GM23338 (cell line): ENCODE measurements at regions not wholly inside any gene's neighbourhood (a gene's known extent, or its start where the extent isn't known, plus 50 kb on each side); places are given as distances from the start of the nearest gene placed in this dataset.

ENCODE experiments used
- ATAC-seq: fragments of 200-7000 bp; cut with Tn5 transposase; 3 replicates; pipeline ENCODE4 v1.9.1; 2020
- DNase-seq: peaks from one replicate; pipeline ENCODE4 v3.0.0-alpha.2; 2015; ENCODE audit warnings: low spot score
- H2AFZ ChIP-seq: fragments of 200-600 bp; sonication (generic); 2 replicates; pipeline ENCODE4 v1.8.0; 2016; ENCODE audit warnings: antibody characterized with exemption, mild to moderate bottlenecking, moderate library complexity
- H3F3A ChIP-seq: fragments of 200-600 bp; sonication (generic); replicated peaks from 2 replicates; pipeline ENCODE4 v1.8.0; 2017; ENCODE audit warnings: antibody characterized with exemption, mixed run types, low read depth
- H3K27ac ChIP-seq: fragments of 200-600 bp; sonication (generic); 2 replicates; pipeline ENCODE4 v1.6.1; 2016; ENCODE audit warnings: low read depth
- H3K27me3 ChIP-seq: fragments of 200-600 bp; sonication (generic); 2 replicates; pipeline ENCODE4 v1.8.0; 2016; ENCODE audit warnings: mild to moderate bottlenecking, mixed run types, moderate library complexity; ENCODE audit not compliant: insufficient read depth
- H3K36me3 ChIP-seq: fragments of 200-600 bp; sonication (generic); 2 replicates; pipeline ENCODE4 v1.8.0; 2016; ENCODE audit warnings: mild to moderate bottlenecking; ENCODE audit not compliant: insufficient read depth
- H3K4me1 ChIP-seq: fragments of 200-600 bp; sonication (generic); 2 replicates; pipeline ENCODE4 v1.8.0; 2016; ENCODE audit warnings: mild to moderate bottlenecking, moderate library complexity; ENCODE audit not compliant: insufficient read depth
- H3K4me2 ChIP-seq: fragments of 200-600 bp; sonication (generic); 2 replicates; pipeline ENCODE4 v1.7.1; 2017; ENCODE audit warnings: mixed run types
- H3K4me3 ChIP-seq: fragments of 200-600 bp; sonication (generic); 2 replicates; pipeline ENCODE4 v1.6.1; 2016; ENCODE audit warnings: mixed run types
- H3K79me2 ChIP-seq: fragments of 200-600 bp; sonication (generic); replicated peaks from 2 replicates; pipeline ENCODE4 v1.8.0; 2017; ENCODE audit warnings: mild to moderate bottlenecking; ENCODE audit not compliant: insufficient read depth
- H3K9me2 ChIP-seq: fragments of 200-600 bp; sonication (generic); 2 replicates; pipeline ENCODE4 v1.8.0; 2017; ENCODE audit not compliant: insufficient read depth
- H4K20me1 ChIP-seq: fragments of 200-600 bp; sonication (generic); replicated peaks from 2 replicates; pipeline ENCODE4 v1.8.0; 2017; ENCODE audit warnings: mild to moderate bottlenecking; ENCODE audit not compliant: insufficient read depth
- H3K27ac Mint-ChIP-seq: 2 replicates; pipeline ENCODE4 v1.8.0; 2020; ENCODE audit warnings: inconsistent platforms, mild to moderate bottlenecking, moderate library complexity, mixed read lengths
- H3K27me3 Mint-ChIP-seq: 3 replicates; pipeline ENCODE4 v1.8.0; 2022; ENCODE audit warnings: low read depth, mild to moderate bottlenecking, moderate library complexity, mixed read lengths, inconsistent platforms; ENCODE audit not compliant: insufficient read depth, poor library complexity
- H3K36me3 Mint-ChIP-seq: 3 replicates; pipeline ENCODE4 v1.8.0; 2021; ENCODE audit warnings: low read depth, mild to moderate bottlenecking, inconsistent platforms, moderate library complexity, mixed read lengths
- H3K4me1 Mint-ChIP-seq: 3 replicates; pipeline ENCODE4 v1.8.0; 2020; ENCODE audit warnings: mild to moderate bottlenecking, inconsistent platforms, mixed read lengths
- H3K4me3 Mint-ChIP-seq: 3 replicates; pipeline ENCODE4 v1.8.0; 2021; ENCODE audit warnings: moderate library complexity, mild to moderate bottlenecking, inconsistent platforms, mixed read lengths
- H3K9me3 Mint-ChIP-seq: 3 replicates; pipeline ENCODE4 v1.8.0; 2020; ENCODE audit warnings: moderate library complexity, mild to moderate bottlenecking, inconsistent platforms, mixed read lengths
- CREB1 ChIP-seq: fragments of 250-450 bp; sonication (Bioruptor Pico); IDR thresholded peaks from 2 replicates; pipeline ENCODE4 v1.5.0; 2020; ENCODE audit warnings: low read depth, mild to moderate bottlenecking, moderate library complexity
- NANOG ChIP-seq: IDR thresholded peaks from 2 replicates; pipeline ENCODE4 v1.6.1; 2016; ENCODE audit warnings: antibody characterized with exemption, borderline replicate concordance
- STAT1 ChIP-seq: IDR thresholded peaks from one replicate; pipeline ENCODE4 v1.6.1; 2016; ENCODE audit warnings: antibody characterized with exemption; ENCODE audit not compliant: unreplicated experiment
- TF ChIP-seq, protein P1 (sequence below), 2 experiments: fragments of 200-600 bp in 1 of 2; sonication (generic) in 1 of 2; conservative IDR thresholded peaks; 2 replicates each; pipeline versions ENCODE4 v1.5.1 to v1.6.1; 2016 to 2017; ENCODE audit warnings: antibody characterized with exemption in 2 of 2, low read depth in 2 of 2, mild to moderate bottlenecking in 2 of 2, moderate library complexity in 1 of 2
- TF ChIP-seq, protein P2 (sequence below): IDR thresholded peaks from 2 replicates; pipeline ENCODE4 v1.6.1; 2016; ENCODE audit warnings: antibody characterized with exemption
- TF ChIP-seq, protein P3 (sequence below): IDR thresholded peaks from one replicate; pipeline ENCODE4 v1.6.1; 2018; ENCODE audit warnings: antibody characterized with exemption; ENCODE audit not compliant: unreplicated experiment
- TF ChIP-seq, protein P4 (sequence below): fragments of 250-450 bp; sonication (Bioruptor Pico); IDR thresholded peaks from 2 replicates; pipeline ENCODE4 v1.5.0; 2020; ENCODE audit warnings: mild to moderate bottlenecking, moderate library complexity

DNA sequence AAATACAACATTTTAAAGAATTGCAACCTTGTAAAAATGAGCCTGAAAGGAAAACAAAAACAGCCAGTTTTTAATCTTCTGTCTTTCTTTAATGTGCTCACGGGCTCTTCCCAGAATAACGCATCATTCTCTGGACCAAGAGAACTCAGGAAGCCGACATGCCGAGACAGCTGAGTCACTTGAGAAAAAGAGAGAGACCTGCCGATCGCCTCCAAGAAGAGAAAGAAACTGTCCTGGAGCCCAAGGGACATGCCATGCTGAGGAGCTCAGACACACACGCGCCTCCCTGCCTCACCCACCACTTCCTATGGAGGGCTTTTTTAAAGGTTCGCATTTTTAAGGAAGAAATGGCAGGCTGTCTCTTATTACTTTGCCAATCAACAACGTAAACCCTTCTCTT, 176.4 kb downstream of the ZNF281 start:
- Mint-ChIP-seq H3K27me3 (peaks cover 2% of the 10 kb centered on the region), H3K36me3 (no peaks in the 10 kb centered on the region), H3K9me3 (no peaks in the 10 kb centered on the region), H3K4me1 (peaks cover 13% of the 10 kb centered on the region), H3K27ac (no peak overlapping the region), H3K4me3 (no peak overlapping the region)
- H3K4me2 ChIP-seq, result no peak overlapping the region
- no peaks in the 10 kb centered on the region for H3F3A ChIP-seq
- no peaks in the 10 kb centered on the region for H3K36me3 ChIP-seq
- H3K4me1 ChIP-seq, result peaks cover 15% of the 10 kb centered on the region
- DNase-seq (no peak), ATAC-seq (no peak; the same call in 2 of the 3 replicates)
- no peaks in the 10 kb centered on the region for H3K79me2 ChIP-seq
- H2AFZ ChIP-seq, result peak overlapping the region; percentile 93
- no peaks in the 10 kb centered on the region for H3K27me3 ChIP-seq
- H3K4me3 ChIP-seq, result no peak overlapping the region
- TF ChIP-seq, protein P1, sequence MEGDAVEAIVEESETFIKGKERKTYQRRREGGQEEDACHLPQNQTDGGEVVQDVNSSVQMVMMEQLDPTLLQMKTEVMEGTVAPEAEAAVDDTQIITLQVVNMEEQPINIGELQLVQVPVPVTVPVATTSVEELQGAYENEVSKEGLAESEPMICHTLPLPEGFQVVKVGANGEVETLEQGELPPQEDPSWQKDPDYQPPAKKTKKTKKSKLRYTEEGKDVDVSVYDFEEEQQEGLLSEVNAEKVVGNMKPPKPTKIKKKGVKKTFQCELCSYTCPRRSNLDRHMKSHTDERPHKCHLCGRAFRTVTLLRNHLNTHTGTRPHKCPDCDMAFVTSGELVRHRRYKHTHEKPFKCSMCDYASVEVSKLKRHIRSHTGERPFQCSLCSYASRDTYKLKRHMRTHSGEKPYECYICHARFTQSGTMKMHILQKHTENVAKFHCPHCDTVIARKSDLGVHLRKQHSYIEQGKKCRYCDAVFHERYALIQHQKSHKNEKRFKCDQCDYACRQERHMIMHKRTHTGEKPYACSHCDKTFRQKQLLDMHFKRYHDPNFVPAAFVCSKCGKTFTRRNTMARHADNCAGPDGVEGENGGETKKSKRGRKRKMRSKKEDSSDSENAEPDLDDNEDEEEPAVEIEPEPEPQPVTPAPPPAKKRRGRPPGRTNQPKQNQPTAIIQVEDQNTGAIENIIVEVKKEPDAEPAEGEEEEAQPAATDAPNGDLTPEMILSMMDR (conservative IDR thresholded peaks at IDR 0.05; ENCODE audit: low read depth in 2 of 2), result no peak
- TF ChIP-seq, protein P2, sequence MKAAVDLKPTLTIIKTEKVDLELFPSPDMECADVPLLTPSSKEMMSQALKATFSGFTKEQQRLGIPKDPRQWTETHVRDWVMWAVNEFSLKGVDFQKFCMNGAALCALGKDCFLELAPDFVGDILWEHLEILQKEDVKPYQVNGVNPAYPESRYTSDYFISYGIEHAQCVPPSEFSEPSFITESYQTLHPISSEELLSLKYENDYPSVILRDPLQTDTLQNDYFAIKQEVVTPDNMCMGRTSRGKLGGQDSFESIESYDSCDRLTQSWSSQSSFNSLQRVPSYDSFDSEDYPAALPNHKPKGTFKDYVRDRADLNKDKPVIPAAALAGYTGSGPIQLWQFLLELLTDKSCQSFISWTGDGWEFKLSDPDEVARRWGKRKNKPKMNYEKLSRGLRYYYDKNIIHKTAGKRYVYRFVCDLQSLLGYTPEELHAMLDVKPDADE, result no peak
- TF ChIP-seq NANOG (0 out of 2 replicates have a peak, but pooled peaks have one; percentile 23), CREB1 (no peak), STAT1 (no peak)
- TF ChIP-seq, protein P3, sequence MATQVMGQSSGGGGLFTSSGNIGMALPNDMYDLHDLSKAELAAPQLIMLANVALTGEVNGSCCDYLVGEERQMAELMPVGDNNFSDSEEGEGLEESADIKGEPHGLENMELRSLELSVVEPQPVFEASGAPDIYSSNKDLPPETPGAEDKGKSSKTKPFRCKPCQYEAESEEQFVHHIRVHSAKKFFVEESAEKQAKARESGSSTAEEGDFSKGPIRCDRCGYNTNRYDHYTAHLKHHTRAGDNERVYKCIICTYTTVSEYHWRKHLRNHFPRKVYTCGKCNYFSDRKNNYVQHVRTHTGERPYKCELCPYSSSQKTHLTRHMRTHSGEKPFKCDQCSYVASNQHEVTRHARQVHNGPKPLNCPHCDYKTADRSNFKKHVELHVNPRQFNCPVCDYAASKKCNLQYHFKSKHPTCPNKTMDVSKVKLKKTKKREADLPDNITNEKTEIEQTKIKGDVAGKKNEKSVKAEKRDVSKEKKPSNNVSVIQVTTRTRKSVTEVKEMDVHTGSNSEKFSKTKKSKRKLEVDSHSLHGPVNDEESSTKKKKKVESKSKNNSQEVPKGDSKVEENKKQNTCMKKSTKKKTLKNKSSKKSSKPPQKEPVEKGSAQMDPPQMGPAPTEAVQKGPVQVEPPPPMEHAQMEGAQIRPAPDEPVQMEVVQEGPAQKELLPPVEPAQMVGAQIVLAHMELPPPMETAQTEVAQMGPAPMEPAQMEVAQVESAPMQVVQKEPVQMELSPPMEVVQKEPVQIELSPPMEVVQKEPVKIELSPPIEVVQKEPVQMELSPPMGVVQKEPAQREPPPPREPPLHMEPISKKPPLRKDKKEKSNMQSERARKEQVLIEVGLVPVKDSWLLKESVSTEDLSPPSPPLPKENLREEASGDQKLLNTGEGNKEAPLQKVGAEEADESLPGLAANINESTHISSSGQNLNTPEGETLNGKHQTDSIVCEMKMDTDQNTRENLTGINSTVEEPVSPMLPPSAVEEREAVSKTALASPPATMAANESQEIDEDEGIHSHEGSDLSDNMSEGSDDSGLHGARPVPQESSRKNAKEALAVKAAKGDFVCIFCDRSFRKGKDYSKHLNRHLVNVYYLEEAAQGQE, result no peak
- TF ChIP-seq, protein P4, sequence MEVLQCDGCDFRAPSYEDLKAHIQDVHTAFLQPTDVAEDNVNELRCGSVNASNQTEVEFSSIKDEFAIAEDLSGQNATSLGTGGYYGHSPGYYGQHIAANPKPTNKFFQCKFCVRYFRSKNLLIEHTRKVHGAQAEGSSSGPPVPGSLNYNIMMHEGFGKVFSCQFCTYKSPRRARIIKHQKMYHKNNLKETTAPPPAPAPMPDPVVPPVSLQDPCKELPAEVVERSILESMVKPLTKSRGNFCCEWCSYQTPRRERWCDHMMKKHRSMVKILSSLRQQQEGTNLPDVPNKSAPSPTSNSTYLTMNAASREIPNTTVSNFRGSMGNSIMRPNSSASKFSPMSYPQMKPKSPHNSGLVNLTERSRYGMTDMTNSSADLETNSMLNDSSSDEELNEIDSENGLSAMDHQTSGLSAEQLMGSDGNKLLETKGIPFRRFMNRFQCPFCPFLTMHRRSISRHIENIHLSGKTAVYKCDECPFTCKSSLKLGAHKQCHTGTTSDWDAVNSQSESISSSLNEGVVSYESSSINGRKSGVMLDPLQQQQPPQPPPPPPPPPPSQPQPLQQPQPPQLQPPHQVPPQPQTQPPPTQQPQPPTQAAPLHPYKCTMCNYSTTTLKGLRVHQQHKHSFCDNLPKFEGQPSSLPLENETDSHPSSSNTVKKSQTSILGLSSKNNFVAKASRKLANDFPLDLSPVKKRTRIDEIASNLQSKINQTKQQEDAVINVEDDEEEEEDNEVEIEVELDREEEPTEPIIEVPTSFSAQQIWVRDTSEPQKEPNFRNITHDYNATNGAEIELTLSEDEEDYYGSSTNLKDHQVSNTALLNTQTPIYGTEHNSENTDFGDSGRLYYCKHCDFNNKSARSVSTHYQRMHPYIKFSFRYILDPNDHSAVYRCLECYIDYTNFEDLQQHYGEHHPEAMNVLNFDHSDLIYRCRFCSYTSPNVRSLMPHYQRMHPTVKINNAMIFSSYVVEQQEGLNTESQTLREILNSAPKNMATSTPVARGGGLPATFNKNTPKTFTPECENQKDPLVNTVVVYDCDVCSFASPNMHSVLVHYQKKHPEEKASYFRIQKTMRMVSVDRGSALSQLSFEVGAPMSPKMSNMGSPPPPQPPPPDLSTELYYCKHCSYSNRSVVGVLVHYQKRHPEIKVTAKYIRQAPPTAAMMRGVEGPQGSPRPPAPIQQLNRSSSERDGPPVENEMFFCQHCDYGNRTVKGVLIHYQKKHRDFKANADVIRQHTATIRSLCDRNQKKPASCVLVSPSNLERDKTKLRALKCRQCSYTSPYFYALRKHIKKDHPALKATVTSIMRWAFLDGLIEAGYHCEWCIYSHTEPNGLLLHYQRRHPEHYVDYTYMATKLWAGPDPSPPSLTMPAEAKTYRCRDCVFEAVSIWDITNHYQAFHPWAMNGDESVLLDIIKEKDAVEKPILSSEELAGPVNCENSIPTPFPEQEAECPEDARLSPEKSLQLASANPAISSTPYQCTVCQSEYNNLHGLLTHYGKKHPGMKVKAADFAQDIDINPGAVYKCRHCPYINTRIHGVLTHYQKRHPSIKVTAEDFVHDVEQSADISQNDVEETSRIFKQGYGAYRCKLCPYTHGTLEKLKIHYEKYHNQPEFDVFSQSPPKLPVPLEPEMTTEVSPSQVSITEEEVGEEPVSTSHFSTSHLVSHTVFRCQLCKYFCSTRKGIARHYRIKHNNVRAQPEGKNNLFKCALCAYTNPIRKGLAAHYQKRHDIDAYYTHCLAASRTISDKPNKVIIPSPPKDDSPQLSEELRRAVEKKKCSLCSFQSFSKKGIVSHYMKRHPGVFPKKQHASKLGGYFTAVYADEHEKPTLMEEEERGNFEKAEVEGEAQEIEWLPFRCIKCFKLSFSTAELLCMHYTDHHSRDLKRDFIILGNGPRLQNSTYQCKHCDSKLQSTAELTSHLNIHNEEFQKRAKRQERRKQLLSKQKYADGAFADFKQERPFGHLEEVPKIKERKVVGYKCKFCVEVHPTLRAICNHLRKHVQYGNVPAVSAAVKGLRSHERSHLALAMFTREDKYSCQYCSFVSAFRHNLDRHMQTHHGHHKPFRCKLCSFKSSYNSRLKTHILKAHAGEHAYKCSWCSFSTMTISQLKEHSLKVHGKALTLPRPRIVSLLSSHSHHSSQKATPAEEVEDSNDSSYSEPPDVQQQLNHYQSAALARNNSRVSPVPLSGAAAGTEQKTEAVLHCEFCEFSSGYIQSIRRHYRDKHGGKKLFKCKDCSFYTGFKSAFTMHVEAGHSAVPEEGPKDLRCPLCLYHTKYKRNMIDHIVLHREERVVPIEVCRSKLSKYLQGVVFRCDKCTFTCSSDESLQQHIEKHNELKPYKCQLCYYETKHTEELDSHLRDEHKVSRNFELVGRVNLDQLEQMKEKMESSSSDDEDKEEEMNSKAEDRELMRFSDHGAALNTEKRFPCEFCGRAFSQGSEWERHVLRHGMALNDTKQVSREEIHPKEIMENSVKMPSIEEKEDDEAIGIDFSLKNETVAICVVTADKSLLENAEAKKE (CRISPR knock-in tag), result no peak
- no peak overlapping the region for H3K27ac ChIP-seq
- no peaks in the 10 kb centered on the region for H4K20me1 ChIP-seq
- H3K9me2 ChIP-seq, result peaks cover 12% of the 10 kb centered on the region
